Ascending aorta (tissue), 2 donors: ENCODE measurements at regions not wholly inside any gene's neighbourhood (a gene's known extent, or its start where the extent isn't known, plus 50 kb on each side); places are given as distances from the start of the nearest gene placed in this dataset.
"Not testable (repeated sequence)": the region's sequence is repeated elsewhere in the genome, so short reads cannot be mapped to it uniquely, and the experiment has no call there.

ENCODE experiments used
- DNase-seq, 2 donors: peaks; one replicate each; pipeline ENCODE4 v3.0.0-alpha.2; 2019; ENCODE audit warnings: low spot score in 2 of 2
- H3K27ac ChIP-seq, 2 donors: fragments of 200-600 bp; sonication (generic); one replicate each; pipeline ENCODE4 v1.5.1; 2016 to 2017; ENCODE audit warnings: mild to moderate bottlenecking in 1 of 2
- H3K27me3 ChIP-seq: fragments of 200-600 bp; sonication (generic); one replicate; pipeline ENCODE4 v1.5.1; 2017
- H3K36me3 ChIP-seq, 2 donors: fragments of 200-600 bp; sonication (generic); one replicate each; pipeline ENCODE4 v1.5.1; 2016
- H3K4me1 ChIP-seq, 2 donors: fragments of 200-600 bp; sonication (generic); one replicate each; pipeline ENCODE4 v1.5.1; 2016 to 2017; ENCODE audit warnings: mild to moderate bottlenecking in 1 of 2
- H3K4me3 ChIP-seq, 2 donors: fragments of 200-600 bp; sonication (generic); one replicate each; pipeline ENCODE4 v1.5.1; 2016 to 2017; ENCODE audit warnings: mild to moderate bottlenecking in 1 of 2
- H3K9me3 ChIP-seq, 2 donors: fragments of 200-600 bp; sonication (generic); one replicate each; pipeline ENCODE4 v1.5.1; 2016
- CTCF ChIP-seq, 3 experiments: fragments of 200-600 bp in 2 of 3; fragments of 450-650 bp in 1 of 3; sonication (generic) in 2 of 3; IDR thresholded peaks; one replicate each; pipeline ENCODE4 v1.5.1; 2016 to 2019; ENCODE audit warnings: antibody characterized with exemption in 3 of 3, mild to moderate bottlenecking in 1 of 3, moderate library complexity in 1 of 3
- intact Hi-C: fragments of 100-400 bp; cut with DNase I; formaldehyde crosslinking; loops from one replicate; pipeline ENCODE4 v1.15.1; 2023

DNA sequence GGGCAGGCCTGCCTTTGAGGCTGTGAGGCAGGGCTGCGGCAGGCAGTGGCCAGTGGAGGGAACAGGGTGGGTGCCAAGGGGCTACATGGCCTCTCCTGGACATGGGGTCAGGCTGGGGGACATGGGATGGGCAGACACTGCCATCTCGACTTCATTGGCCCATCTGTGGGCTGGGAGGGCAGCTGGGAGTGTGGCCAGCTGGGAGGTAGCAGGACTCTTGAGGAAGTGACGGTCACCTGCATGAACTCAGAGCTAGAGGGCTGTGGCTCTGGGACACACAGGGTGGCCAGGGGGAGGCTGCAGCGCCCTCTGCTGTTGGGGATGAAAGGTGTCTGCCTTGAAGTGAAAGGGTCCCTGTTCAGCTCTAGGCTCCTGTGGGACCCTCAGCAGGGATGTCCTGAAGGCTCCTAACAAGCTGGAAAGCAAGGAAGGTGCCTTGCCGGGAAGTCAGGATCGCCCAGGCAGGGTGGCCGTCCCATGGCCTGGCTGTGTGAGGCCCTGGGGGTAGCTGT, 244.0 kb downstream of the ANKRD30B start:
- DNase-seq, intact Hi-C loops: not testable (repeated sequence)

DNA sequence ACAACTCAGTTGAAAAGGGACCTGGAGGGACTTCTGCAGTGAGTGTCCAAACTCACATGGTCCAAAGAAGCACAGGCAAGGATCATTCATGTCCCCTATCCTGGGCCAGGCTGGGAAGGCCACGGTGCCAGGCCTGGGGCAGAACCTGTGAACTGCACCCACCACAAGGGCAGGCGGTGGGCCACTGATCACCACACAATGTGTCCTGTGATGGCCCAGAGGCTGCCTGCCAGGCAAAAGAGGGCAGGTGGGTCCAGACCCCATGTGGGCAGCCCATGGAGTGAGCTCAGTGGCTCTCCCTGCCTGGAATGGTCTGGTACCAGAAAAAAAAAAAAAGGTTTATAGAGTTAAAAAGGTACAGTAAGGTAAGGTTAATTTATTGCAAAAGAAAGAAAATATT, 244.8 kb downstream of the ANKRD30B start:
- H3K36me3 ChIP-seq, H3K9me3 ChIP-seq, H3K27me3 ChIP-seq, DNase-seq, H3K27ac ChIP-seq, intact Hi-C loops, H3K4me1 ChIP-seq, H3K4me3 ChIP-seq: not testable (repeated sequence)

More for the DNA sequence above, 244.0 kb downstream of the ANKRD30B start:
- not testable (repeated sequence) for H3K4me3 ChIP-seq, H3K27me3 ChIP-seq, H3K9me3 ChIP-seq, H3K4me1 ChIP-seq, H3K36me3 ChIP-seq, H3K27ac ChIP-seq

DNA sequence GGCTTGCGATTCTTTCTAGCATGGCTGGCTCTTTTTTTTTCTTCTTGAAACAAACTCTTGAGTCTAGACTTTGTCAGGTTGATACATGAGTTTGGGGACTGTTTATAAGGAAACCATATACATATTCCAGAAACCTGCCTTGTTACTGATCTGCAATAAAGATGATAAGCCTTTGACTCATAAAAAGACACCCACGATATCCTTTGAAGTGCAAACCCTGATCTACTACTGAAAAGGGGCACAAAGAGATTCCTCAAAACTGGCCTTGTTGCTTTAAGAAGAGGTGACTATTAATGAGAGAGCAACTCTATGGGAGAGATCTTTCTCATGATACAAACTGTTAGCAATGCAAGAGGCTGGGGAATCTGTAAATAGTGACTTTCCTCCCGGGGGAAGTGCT, 247.1 kb downstream of the ANKRD30B start:
- H3K4me3 ChIP-seq, H3K36me3 ChIP-seq, intact Hi-C loops, H3K9me3 ChIP-seq, H3K27me3 ChIP-seq, H3K27ac ChIP-seq, H3K4me1 ChIP-seq, DNase-seq: not testable (repeated sequence)

GRCh38 chr18:14997357-14997756, 249.4 kb downstream of the ANKRD30B start:
- Histone ChIP-seq H3K4me1 (no peaks in the 10 kb centered on the region), H3K4me3 (no peak overlapping the region), H3K9me3 (no peaks in the 10 kb centered on the region), H3K36me3 (no peaks in the 10 kb centered on the region), H3K27ac (no peak overlapping the region), H3K27me3 (no peaks in the 10 kb centered on the region)
- no peak for TF ChIP-seq CTCF (IDR thresholded peaks at IDR 0.05)
- no peak for DNase-seq
- intact Hi-C loops: no loop called here

GRCh38 chr18:14997899-14998298, 249.9 kb downstream of the ANKRD30B start:
- H3K4me1 ChIP-seq, H3K27ac ChIP-seq, H3K27me3 ChIP-seq, H3K4me3 ChIP-seq, H3K36me3 ChIP-seq, H3K9me3 ChIP-seq, DNase-seq, intact Hi-C loops: not testable (repeated sequence)

- H3K27me3 ChIP-seq, H3K4me3 ChIP-seq, H3K4me1 ChIP-seq, intact Hi-C loops, DNase-seq, H3K27ac ChIP-seq, H3K36me3 ChIP-seq, H3K9me3 ChIP-seq: not testable (repeated sequence)
Measured at GRCh38 chr18:14998360-14999042, 250.5 kb downstream of the ANKRD30B start.

DNA sequence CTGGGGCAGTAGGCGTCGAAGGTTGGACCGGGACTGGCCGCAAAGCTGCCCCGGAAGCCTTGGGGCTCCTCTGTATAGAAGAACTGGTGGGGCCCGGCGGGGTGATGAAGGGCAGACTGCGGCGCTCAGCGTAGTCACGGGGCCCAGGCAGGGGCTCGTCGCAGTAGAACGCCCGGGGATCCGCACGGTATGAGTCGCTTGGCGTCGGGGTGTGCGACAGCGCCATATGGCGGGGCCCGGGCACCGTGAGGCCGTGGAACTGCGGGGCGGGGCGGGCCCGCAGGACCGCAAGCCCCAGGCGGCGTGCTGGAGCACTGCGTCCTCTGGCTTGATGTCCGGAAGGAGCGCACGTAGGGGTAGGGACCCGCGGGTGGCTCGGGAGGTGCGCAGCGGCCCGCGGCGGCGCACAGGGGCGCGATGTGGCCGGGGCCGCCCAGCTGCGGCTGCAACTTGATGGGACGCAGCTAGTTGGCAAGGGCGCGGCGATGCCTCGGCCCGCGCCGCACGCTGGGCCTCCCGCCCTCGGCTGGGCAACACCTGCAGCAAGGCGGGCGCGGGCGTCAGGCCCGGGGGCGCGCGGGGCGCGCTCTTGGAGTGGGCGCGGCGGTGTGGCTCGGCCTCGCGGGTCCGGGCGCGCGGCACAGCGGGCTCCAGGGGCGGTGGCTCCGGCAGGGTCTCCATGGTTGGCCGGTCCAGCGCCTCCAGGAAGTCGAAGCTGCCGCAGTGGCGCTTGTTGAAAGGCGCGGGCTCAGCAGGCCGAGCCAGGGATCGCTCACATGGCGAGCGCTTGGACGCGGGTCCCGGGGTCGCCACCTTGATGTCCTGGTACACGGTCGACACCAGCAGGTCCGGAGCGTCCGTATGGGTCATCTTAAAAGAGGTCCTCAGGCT, 251.4 kb downstream of the ANKRD30B start:
- Histone ChIP-seq H3K4me3 (no peak overlapping the region), H3K27me3 (no peaks in the 10 kb centered on the region), H3K36me3 (no peaks in the 10 kb centered on the region), H3K9me3 (no peaks in the 10 kb centered on the region), H3K4me1 (no peaks in the 10 kb centered on the region), H3K27ac (no peak overlapping the region)
- DNase-seq: no peak
- intact Hi-C loops: no loop called here
- TF ChIP-seq CTCF (IDR thresholded peaks at IDR 0.05): no peak

DNA sequence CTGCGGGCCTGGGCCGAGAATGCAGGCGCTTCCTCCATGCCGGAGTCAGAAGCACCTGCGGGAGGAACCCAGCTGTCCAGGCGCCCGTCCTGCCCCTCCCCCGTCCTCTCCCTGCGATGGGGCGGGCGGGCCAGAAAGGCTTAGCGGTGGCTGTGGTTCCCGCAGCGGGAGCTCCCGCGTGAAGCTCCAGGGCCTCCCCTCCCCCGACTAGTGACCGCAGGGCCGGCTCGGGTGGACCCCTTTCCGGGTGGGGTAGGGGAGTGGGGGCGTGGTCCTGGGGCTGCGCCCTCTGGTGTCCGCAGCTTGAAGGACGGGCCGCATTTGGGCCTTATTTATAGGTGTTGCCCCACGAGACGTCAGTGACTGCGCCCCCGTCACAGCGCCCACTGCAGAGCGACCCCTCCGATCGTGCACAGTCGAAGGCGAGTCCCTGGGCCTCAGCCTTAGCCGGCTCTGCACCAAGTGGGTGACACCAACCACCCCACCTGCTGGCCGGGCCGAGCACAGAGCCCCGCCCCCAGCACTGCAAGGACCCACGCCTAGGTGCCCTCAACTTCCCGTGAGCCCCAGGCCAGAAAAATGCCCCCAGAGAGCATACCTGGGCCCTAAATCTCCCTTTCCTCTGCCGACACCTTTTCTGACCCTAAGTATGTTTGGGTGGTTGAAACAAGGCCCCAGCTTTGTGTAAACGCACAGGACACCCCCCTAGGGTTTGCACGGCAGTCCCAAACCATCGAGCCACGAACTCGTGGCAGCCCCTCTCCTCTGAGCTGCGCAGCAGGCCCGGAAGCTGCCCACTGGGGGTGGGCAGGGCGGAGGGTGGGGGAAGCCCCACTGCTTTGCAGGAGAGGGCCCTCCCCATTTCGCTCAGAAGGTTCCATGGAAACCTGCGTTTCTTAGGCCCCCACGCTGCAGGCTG, 252.4 kb downstream of the ANKRD30B start:
- H3K9me3 ChIP-seq, H3K4me1 ChIP-seq, DNase-seq, H3K27ac ChIP-seq, intact Hi-C loops, H3K4me3 ChIP-seq, H3K36me3 ChIP-seq, H3K27me3 ChIP-seq: not testable (repeated sequence)

DNA sequence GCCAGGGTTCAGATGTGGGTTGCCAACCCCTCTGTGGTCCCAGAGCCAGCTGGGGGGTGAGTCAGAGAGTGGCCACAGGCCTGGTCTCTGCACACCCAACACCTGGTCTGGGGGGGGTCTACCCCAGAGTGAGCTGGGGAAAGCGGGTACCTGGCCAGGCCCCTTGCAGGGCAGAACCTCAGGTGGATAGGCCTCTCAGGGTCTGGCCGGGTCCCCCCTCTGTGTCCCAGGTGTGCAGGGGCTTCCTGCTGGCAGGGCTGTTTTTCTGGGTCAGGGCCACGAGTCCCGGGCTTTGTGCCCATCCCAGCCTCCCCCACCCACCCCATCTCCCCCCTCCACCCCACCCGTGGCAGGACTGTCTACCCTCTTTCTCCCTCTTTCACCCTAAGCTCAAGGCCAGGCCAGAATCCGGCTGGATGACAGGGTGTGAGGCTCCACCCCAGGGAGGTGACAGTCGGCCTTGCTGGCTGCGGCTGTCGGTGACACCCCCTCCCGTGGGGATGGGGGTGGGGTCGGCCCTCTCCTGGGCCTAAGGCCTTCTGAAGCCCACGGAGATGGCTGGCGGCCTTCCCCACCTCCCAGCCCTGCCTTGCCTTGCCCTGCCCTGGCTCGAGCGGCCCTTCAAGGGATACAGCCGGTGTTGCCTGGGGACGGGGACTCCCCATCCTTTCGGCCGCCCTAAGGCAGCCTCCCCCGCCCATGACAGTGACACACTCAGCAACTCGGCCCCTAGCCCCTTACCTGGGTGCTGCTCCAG, 253.2 kb downstream of the ANKRD30B start:
- H3K4me3 ChIP-seq, H3K27ac ChIP-seq, H3K9me3 ChIP-seq, intact Hi-C loops, H3K4me1 ChIP-seq, H3K27me3 ChIP-seq, DNase-seq, H3K36me3 ChIP-seq: not testable (repeated sequence)

- H3K4me1 ChIP-seq: not testable (repeated sequence)
Measured at GRCh38 chr18:15001795-15002107, 253.8 kb downstream of the ANKRD30B start.

GRCh38 chr18:15002765-15003164, 254.8 kb downstream of the ANKRD30B start:
- H3K36me3 ChIP-seq, H3K27ac ChIP-seq, H3K9me3 ChIP-seq, DNase-seq, H3K27me3 ChIP-seq, intact Hi-C loops, H3K4me3 ChIP-seq, H3K4me1 ChIP-seq: not testable (repeated sequence)

More at GRCh38 chr18:15001795-15002107, 253.8 kb downstream of the ANKRD30B start:
- intact Hi-C loops, H3K4me3 ChIP-seq, H3K27ac ChIP-seq, H3K27me3 ChIP-seq, H3K36me3 ChIP-seq, H3K9me3 ChIP-seq, DNase-seq: not testable (repeated sequence)
